Spinal cord (tissue), 9 donors: ENCODE measurements at regions not wholly inside any gene's neighbourhood (a gene's known extent, or its start where the extent isn't known, plus 50 kb on each side); places are given as distances from the start of the nearest gene placed in this dataset.

ENCODE experiments used
- DNase-seq, 6 donors: peaks; one replicate each; pipeline versions ENCODE4 v3.0.0 to v3.0.0-alpha.2; 2013 to 2015; ENCODE audit warnings: low spot score in 6 of 6, low read depth in 4 of 6
- H3K27ac ChIP-seq: one replicate; pipeline ENCODE4 v1.5.1; 2013; ENCODE audit warnings: low read depth, low read length, control low read depth
- H3K27me3 ChIP-seq: one replicate; pipeline ENCODE4 v1.6.1; 2013; ENCODE audit warnings: low read length; ENCODE audit not compliant: control insufficient read depth, insufficient read depth
- H3K36me3 ChIP-seq: one replicate; pipeline ENCODE4 v1.6.1; 2013; ENCODE audit warnings: low read length; ENCODE audit not compliant: control insufficient read depth, insufficient read depth
- H3K4me1 ChIP-seq: one replicate; pipeline ENCODE4 v1.6.1; 2013; ENCODE audit warnings: low read length; ENCODE audit not compliant: control insufficient read depth, insufficient read depth
- H3K4me3 ChIP-seq: one replicate; pipeline ENCODE4 v1.5.1; 2013; ENCODE audit warnings: low read depth, low read length, control low read depth
- H3K9me3 ChIP-seq: one replicate; pipeline ENCODE4 v1.6.1; 2013; ENCODE audit warnings: low read length; ENCODE audit not compliant: control insufficient read depth, insufficient read depth
- WGBS: methylation state at CpG from one replicate; pipeline ENCODE4 v1.1.5; 2013; ENCODE audit warnings: missing lambda C conversion rate; ENCODE audit not compliant: insufficient coverage; 5-methylcytosine and 5-hydroxymethylcytosine counted together
- donor health status: healthy.

GRCh38 chr13:30552567-30552966 lies 65.2 kb upstream of the USPL1 start:
- H3K4me3 ChIP-seq, result no peak overlapping the region
- no peak overlapping the region for H3K27ac ChIP-seq
- WGBS, result 93% methylated on average over 2 of the region's 4 CpGs
- H3K27me3 ChIP-seq, result no peaks in the 10 kb centered on the region
- no peaks in the 10 kb centered on the region for H3K36me3 ChIP-seq
- no peak for DNase-seq
- H3K4me1 ChIP-seq, result no peaks in the 10 kb centered on the region
- no peaks in the 10 kb centered on the region for H3K9me3 ChIP-seq

GRCh38 chr13:30559274-30559673 lies 58.4 kb upstream of the USPL1 start:
- Histone ChIP-seq H3K9me3 (no peaks in the 10 kb centered on the region), H3K36me3 (no peaks in the 10 kb centered on the region), H3K27ac (no peak overlapping the region), H3K4me1 (no peaks in the 10 kb centered on the region), H3K4me3 (no peak overlapping the region), H3K27me3 (no peaks in the 10 kb centered on the region)
- WGBS, result 100% methylated on average over 3 of the region's 4 CpGs
- no peak for DNase-seq

GRCh38 chr13:30560212-30560611 lies 57.5 kb upstream of the USPL1 start:
- H3K27ac ChIP-seq, result no peak overlapping the region
- no peaks in the 10 kb centered on the region for H3K9me3 ChIP-seq
- H3K4me3 ChIP-seq, result no peak overlapping the region
- no peaks in the 10 kb centered on the region for H3K27me3 ChIP-seq
- no peaks in the 10 kb centered on the region for H3K4me1 ChIP-seq
- no peaks in the 10 kb centered on the region for H3K36me3 ChIP-seq
- 88% methylated on average over 3 of the region's 6 CpGs for WGBS
- no peak for DNase-seq

- Histone ChIP-seq H3K4me3 (no peak overlapping the region), H3K4me1 (no peaks in the 10 kb centered on the region), H3K9me3 (no peaks in the 10 kb centered on the region), H3K27me3 (no peaks in the 10 kb centered on the region), H3K36me3 (no peaks in the 10 kb centered on the region), H3K27ac (no peak overlapping the region)
- WGBS, result 81% methylated on average over 4 of the region's 4 CpGs
- no peak for DNase-seq
Measured at GRCh38 chr13:30561511-30561910, 56.2 kb upstream of the USPL1 start.

GRCh38 chr13:30564489-30564888 lies 53.2 kb upstream of the USPL1 start:
- Histone ChIP-seq H3K27ac (no peak overlapping the region), H3K4me1 (no peaks in the 10 kb centered on the region), H3K9me3 (no peaks in the 10 kb centered on the region), H3K4me3 (no peak overlapping the region), H3K36me3 (no peaks in the 10 kb centered on the region), H3K27me3 (no peaks in the 10 kb centered on the region)
- no CpG with 5 or more reads among the region's 2 CpGs for WGBS
- no peak for DNase-seq

GRCh38 chr13:30565658-30566057 lies 52.1 kb upstream of the USPL1 start:
- WGBS, result 78% methylated on average over 1 of the region's 1 CpG
- H3K9me3 ChIP-seq, result no peaks in the 10 kb centered on the region
- no peaks in the 10 kb centered on the region for H3K4me1 ChIP-seq
- no peaks in the 10 kb centered on the region for H3K27me3 ChIP-seq
- H3K27ac ChIP-seq, result no peak overlapping the region
- no peak overlapping the region for H3K4me3 ChIP-seq
- no peak for DNase-seq
- H3K36me3 ChIP-seq, result no peaks in the 10 kb centered on the region

- no peak for DNase-seq
- no peaks in the 10 kb centered on the region for H3K27me3 ChIP-seq
- H3K4me1 ChIP-seq, result no peaks in the 10 kb centered on the region
- H3K4me3 ChIP-seq, result no peak overlapping the region
- H3K27ac ChIP-seq, result no peak overlapping the region
- WGBS, result no CpG with 5 or more reads among the region's 2 CpGs
- H3K36me3 ChIP-seq, result no peaks in the 10 kb centered on the region
- H3K9me3 ChIP-seq, result no peaks in the 10 kb centered on the region
Measured at GRCh38 chr13:30567072-30567471, 50.6 kb upstream of the USPL1 start.
